HCT116 (cell line): ENCODE measurements at regions not wholly inside any gene's neighbourhood (a gene's known extent, or its start where the extent isn't known, plus 50 kb on each side); places are given as distances from the start of the nearest gene placed in this dataset.

Source experiments
- CBX3 ChIP-seq: IDR thresholded peaks from 2 replicates; pipeline ENCODE4 v1.6.1; 2012; ENCODE audit warnings: low read depth
- EGR1 ChIP-seq: IDR thresholded peaks from 2 replicates; pipeline ENCODE4 v1.6.1; 2012; ENCODE audit warnings: low read depth
- EZH2 ChIP-seq: fragments of 200-600 bp; sonication (generic); IDR thresholded peaks from 2 replicates; pipeline ENCODE4 v1.6.1; 2017; ENCODE audit warnings: antibody characterized with exemption, mixed run types
- POLR2A ChIP-seq: IDR thresholded peaks from 2 replicates; pipeline ENCODE4 v1.7.0; 2011; ENCODE audit warnings: borderline replicate concordance; ENCODE audit not compliant: insufficient read depth, insufficient read length; ENCODE audit errors: extremely low read depth
- POLR2AphosphoS5 ChIP-seq: IDR thresholded peaks from 2 replicates; pipeline ENCODE4 v1.6.1; 2011; ENCODE audit warnings: mild to moderate bottlenecking, low read depth, low read length, moderate library complexity
- RAD21 ChIP-seq: IDR thresholded peaks from 2 replicates; pipeline ENCODE4 v1.6.1; 2012; ENCODE audit warnings: low read depth, mild to moderate bottlenecking
- SRF ChIP-seq: IDR thresholded peaks from 2 replicates; pipeline ENCODE4 v1.6.1; 2012; ENCODE audit warnings: low read depth
- YY1 ChIP-seq: IDR thresholded peaks from 2 replicates; pipeline ENCODE4 v1.6.1; 2011; ENCODE audit warnings: low read length, low read depth, moderate library complexity, mild to moderate bottlenecking; ENCODE audit not compliant: insufficient replicate concordance; ENCODE audit errors: extremely low read depth
- TF ChIP-seq, protein P1 (sequence below), 3 experiments: fragments of 200-600 bp in 1 of 3; sonication (generic) in 1 of 3; IDR thresholded peaks in 2 of 3; conservative IDR thresholded peaks in 1 of 3; 2 replicates each; pipeline ENCODE4 v1.5.1; 2012 to 2017; ENCODE audit warnings: low read depth in 2 of 3, low read length in 2 of 3, antibody characterized with exemption in 1 of 3, borderline replicate concordance in 1 of 3, control low read depth in 1 of 3, mild to moderate bottlenecking in 1 of 3, mixed read lengths in 1 of 3, mixed run types in 1 of 3, moderate library complexity in 1 of 3; ENCODE audit not compliant: insufficient read depth in 1 of 3
- TF ChIP-seq, protein P2 (sequence below): IDR thresholded peaks from 2 replicates; pipeline ENCODE4 v1.6.1; 2012
- TF ChIP-seq, protein P3 (sequence below): IDR thresholded peaks from 2 replicates; pipeline ENCODE4 v1.6.1; 2012; ENCODE audit warnings: low read depth
- TF ChIP-seq, protein P4 (sequence below): IDR thresholded peaks from 2 replicates; pipeline ENCODE4 v1.6.1; 2012

DNA sequence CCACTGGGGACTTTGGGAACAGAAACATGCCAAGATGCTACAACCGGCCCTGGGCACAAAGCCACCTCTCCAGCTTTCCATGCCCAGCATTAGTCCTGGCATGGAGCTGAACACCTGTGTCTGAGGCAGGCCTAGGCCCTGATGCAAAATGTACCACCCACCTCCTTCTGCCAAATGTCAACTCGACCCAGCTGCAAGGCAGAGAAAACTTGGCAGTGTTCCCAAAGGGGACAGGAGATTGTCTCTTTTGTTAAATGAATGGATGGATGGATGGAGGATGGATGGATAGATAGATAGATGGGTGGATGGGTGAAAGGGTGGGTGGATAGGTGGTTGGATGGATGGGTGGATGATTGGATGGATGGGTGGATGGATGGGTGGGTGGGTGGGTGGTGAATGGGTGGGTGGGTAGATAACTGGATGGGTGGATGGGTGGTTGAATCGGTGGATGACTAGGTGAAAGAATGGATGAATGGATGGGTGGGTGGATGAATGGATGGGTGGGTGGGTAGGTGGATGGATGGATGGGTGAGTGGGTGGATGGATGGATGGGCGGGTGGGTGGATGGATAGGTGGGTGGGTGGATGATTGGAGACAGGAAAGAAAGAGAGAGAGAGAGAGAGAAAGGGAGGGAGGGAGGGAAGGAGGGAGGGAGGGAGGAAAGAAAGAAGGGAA lies 73.4 kb upstream of the TNRC6C start:
- TF ChIP-seq EZH2 = no peak
- TF ChIP-seq, protein P1, sequence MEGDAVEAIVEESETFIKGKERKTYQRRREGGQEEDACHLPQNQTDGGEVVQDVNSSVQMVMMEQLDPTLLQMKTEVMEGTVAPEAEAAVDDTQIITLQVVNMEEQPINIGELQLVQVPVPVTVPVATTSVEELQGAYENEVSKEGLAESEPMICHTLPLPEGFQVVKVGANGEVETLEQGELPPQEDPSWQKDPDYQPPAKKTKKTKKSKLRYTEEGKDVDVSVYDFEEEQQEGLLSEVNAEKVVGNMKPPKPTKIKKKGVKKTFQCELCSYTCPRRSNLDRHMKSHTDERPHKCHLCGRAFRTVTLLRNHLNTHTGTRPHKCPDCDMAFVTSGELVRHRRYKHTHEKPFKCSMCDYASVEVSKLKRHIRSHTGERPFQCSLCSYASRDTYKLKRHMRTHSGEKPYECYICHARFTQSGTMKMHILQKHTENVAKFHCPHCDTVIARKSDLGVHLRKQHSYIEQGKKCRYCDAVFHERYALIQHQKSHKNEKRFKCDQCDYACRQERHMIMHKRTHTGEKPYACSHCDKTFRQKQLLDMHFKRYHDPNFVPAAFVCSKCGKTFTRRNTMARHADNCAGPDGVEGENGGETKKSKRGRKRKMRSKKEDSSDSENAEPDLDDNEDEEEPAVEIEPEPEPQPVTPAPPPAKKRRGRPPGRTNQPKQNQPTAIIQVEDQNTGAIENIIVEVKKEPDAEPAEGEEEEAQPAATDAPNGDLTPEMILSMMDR (IDR thresholded peaks at IDR 0.05 in 2 of 3, conservative IDR thresholded peaks at IDR 0.05 in 1 of 3; ENCODE audit: borderline replicate concordance in 1 of 3, insufficient read depth in 1 of 3, low read depth in 2 of 3, low read length in 2 of 3) = no peak
- no peak for TF ChIP-seq POLR2A
- TF ChIP-seq, protein P2, sequence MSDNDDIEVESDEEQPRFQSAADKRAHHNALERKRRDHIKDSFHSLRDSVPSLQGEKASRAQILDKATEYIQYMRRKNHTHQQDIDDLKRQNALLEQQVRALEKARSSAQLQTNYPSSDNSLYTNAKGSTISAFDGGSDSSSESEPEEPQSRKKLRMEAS = no peak
- TF ChIP-seq RAD21 = no peak
- TF ChIP-seq, protein P3, sequence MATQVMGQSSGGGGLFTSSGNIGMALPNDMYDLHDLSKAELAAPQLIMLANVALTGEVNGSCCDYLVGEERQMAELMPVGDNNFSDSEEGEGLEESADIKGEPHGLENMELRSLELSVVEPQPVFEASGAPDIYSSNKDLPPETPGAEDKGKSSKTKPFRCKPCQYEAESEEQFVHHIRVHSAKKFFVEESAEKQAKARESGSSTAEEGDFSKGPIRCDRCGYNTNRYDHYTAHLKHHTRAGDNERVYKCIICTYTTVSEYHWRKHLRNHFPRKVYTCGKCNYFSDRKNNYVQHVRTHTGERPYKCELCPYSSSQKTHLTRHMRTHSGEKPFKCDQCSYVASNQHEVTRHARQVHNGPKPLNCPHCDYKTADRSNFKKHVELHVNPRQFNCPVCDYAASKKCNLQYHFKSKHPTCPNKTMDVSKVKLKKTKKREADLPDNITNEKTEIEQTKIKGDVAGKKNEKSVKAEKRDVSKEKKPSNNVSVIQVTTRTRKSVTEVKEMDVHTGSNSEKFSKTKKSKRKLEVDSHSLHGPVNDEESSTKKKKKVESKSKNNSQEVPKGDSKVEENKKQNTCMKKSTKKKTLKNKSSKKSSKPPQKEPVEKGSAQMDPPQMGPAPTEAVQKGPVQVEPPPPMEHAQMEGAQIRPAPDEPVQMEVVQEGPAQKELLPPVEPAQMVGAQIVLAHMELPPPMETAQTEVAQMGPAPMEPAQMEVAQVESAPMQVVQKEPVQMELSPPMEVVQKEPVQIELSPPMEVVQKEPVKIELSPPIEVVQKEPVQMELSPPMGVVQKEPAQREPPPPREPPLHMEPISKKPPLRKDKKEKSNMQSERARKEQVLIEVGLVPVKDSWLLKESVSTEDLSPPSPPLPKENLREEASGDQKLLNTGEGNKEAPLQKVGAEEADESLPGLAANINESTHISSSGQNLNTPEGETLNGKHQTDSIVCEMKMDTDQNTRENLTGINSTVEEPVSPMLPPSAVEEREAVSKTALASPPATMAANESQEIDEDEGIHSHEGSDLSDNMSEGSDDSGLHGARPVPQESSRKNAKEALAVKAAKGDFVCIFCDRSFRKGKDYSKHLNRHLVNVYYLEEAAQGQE = no peak
- TF ChIP-seq YY1 = no peak
- no peak for TF ChIP-seq EGR1
- TF ChIP-seq CBX3 = no peak
- TF ChIP-seq, protein P4, sequence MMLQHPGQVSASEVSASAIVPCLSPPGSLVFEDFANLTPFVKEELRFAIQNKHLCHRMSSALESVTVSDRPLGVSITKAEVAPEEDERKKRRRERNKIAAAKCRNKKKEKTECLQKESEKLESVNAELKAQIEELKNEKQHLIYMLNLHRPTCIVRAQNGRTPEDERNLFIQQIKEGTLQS = no peak
- TF ChIP-seq SRF = no peak
- TF ChIP-seq POLR2AphosphoS5 = no peak
